PC-9 (cell line): ENCODE measurements at regions not wholly inside any gene's neighbourhood (a gene's known extent, or its start where the extent isn't known, plus 50 kb on each side); places are given as distances from the start of the nearest gene placed in this dataset.

Source experiments
- BruUV-seq: library from RNA; stranded (reverse); fragments of 400-500 nt; replicated peaks from 2 replicates; lab custom pipeline; 2021; lab: Mats Ljungman, UMichigan
- CTCF ChIA-PET: fragments of 300-600 bp; sonication (Branson Sonifier 250); formaldehyde crosslinking; loops from one replicate; lab custom pipeline; 2022; ENCODE audit warnings: antibody characterized with exemption; lab: Charles Lee
- POLR2A ChIA-PET: fragments of 300-600 bp; sonication (Branson Sonifier 250); formaldehyde crosslinking; loops from one replicate; lab custom pipeline; 2022; ENCODE audit warnings: antibody characterized with exemption; ENCODE audit not compliant: unreplicated experiment; lab: Charles Lee
- DNase-seq, 2 experiments: peaks; one replicate each; pipeline versions ENCODE4 v3.0.0 to v3.0.0-alpha.2; 2015 to 2022; ENCODE audit warnings: mixed read lengths in 1 of 2
- H2AFZ ChIP-seq: fragments of 200-600 bp; sonication (generic); 2 replicates; pipeline ENCODE4 v1.8.1; 2017; ENCODE audit warnings: antibody characterized with exemption
- H3F3A ChIP-seq: fragments of 200-600 bp; sonication (generic); 2 replicates; pipeline ENCODE4 v1.8.1; 2017; ENCODE audit warnings: antibody characterized with exemption, mild to moderate bottlenecking, low read depth; ENCODE audit not compliant: insufficient read depth
- H3K27ac ChIP-seq: fragments of 200-600 bp; sonication (generic); 2 replicates; pipeline ENCODE4 v1.6.1; 2016; ENCODE audit warnings: mixed run types
- H3K27me3 ChIP-seq: fragments of 200-600 bp; sonication (generic); 2 replicates; pipeline ENCODE4 v1.6.1; 2016; ENCODE audit warnings: low read depth, mixed run types; ENCODE audit not compliant: insufficient read depth
- H3K36me3 ChIP-seq: fragments of 200-600 bp; sonication (generic); 2 replicates; pipeline ENCODE4 v1.6.1; 2016; ENCODE audit warnings: low read depth, mixed run types
- H3K4me1 ChIP-seq: fragments of 200-600 bp; sonication (generic); replicated peaks from 2 replicates; pipeline ENCODE4 v1.6.1; 2016; ENCODE audit warnings: mixed run types; ENCODE audit not compliant: insufficient read depth
- H3K4me2 ChIP-seq: fragments of 200-600 bp; sonication (generic); 2 replicates; pipeline ENCODE4 v1.6.1; 2017; ENCODE audit warnings: mixed run types
- H3K4me3 ChIP-seq: fragments of 200-600 bp; sonication (generic); 2 replicates; pipeline ENCODE4 v1.6.1; 2016; ENCODE audit warnings: mixed run types
- H3K79me2 ChIP-seq: fragments of 200-600 bp; sonication (generic); 2 replicates; pipeline ENCODE4 v1.6.1; 2017; ENCODE audit warnings: low read depth, mixed run types
- H3K9me2 ChIP-seq: fragments of 200-600 bp; sonication (generic); 2 replicates; pipeline ENCODE4 v1.8.1; 2017; ENCODE audit warnings: mild to moderate bottlenecking; ENCODE audit not compliant: insufficient read depth
- H3K9me3 ChIP-seq: fragments of 200-600 bp; sonication (generic); 2 replicates; pipeline ENCODE4 v1.8.1; 2016; ENCODE audit warnings: low read depth; ENCODE audit not compliant: insufficient read depth
- H4K20me1 ChIP-seq: fragments of 200-600 bp; sonication (generic); 2 replicates; pipeline ENCODE4 v1.8.1; 2017; ENCODE audit not compliant: insufficient read depth
- CTCF ChIP-seq: fragments of 200-600 bp; sonication (generic); conservative IDR thresholded peaks from 2 replicates; pipeline ENCODE4 v1.6.1; 2017; ENCODE audit warnings: mixed run types, antibody characterized with exemption, mild to moderate bottlenecking, moderate library complexity
- EZH2 ChIP-seq: fragments of 200-600 bp; sonication (generic); IDR thresholded peaks from 2 replicates; pipeline ENCODE4 v1.8.0; 2017; ENCODE audit warnings: antibody characterized with exemption, low read depth
- intact Hi-C: fragments of 100-400 bp; cut with micrococcal nuclease; formaldehyde crosslinking; loops from one replicate; pipeline ENCODE4 v1.10.0; 2022; ENCODE audit not compliant: unreplicated experiment

- Histone ChIP-seq H3K79me2 (no peaks in the 10 kb centered on the region), H3K27me3 (no peaks in the 10 kb centered on the region), H3K27ac (peak overlapping the region; percentile 88), H3K9me2 (no peaks in the 10 kb centered on the region; the same call in 1 of the 2 replicates), H3K9me3 (no peaks in the 10 kb centered on the region), H2AFZ (no peak overlapping the region), H3K4me1 (peaks cover 65% of the 10 kb centered on the region), H3K36me3 (no peaks in the 10 kb centered on the region), H4K20me1 (no peaks in the 10 kb centered on the region), H3K4me2 (peak overlapping the region; percentile 65; the same call in 1 of the 2 replicates), H3K4me3 (no peak overlapping the region), H3F3A (peaks cover 56% of the 10 kb centered on the region)
- intact Hi-C loops = no loop called here
- TF ChIP-seq EZH2 = no peak
- no peak for TF ChIP-seq CTCF
- POLR2A ChIA-PET = no interaction called here
- BruUV-seq = no TSS peak
- no peak for DNase-seq
- CTCF ChIA-PET = no interaction called here
Observed at GRCh38 chr1:116310180-116310579, 62.9 kb upstream of the ATP1A1 start.

GRCh38 chr1:116311193-116311592 lies 61.9 kb upstream of the ATP1A1 start:
- Histone ChIP-seq H2AFZ (peak overlapping the region; percentile 23; the same call in 1 of the 2 replicates), H3K4me2 (peak overlapping the region; percentile 65), H3K79me2 (no peaks in the 10 kb centered on the region), H3K9me3 (no peaks in the 10 kb centered on the region), H3F3A (peaks cover 56% of the 10 kb centered on the region), H3K4me3 (no peak overlapping the region), H4K20me1 (no peaks in the 10 kb centered on the region), H3K27me3 (no peaks in the 10 kb centered on the region), H3K36me3 (no peaks in the 10 kb centered on the region), H3K27ac (peak overlapping the region; percentile 88), H3K9me2 (no peaks in the 10 kb centered on the region; the same call in 1 of the 2 replicates), H3K4me1 (peaks cover 65% of the 10 kb centered on the region)
- BruUV-seq = no TSS peak
- ChIA-PET POLR2A (no interaction called here), CTCF (interaction anchor here (1.8 kb wide), 1 partner anchor 48 kb away, joined by 5 read pairs; no protein-coding TSS in a partner anchor)
- intact Hi-C loops = no loop called here
- TF ChIP-seq CTCF = no peak
- no peak for TF ChIP-seq EZH2
- no peak for DNase-seq

- Histone ChIP-seq H3K27ac (peak overlapping the region; percentile 88), H3K4me2 (peak overlapping the region; percentile 65)
- CTCF ChIA-PET = interaction anchor here (1.8 kb wide), 1 partner anchor 47 kb away, joined by 5 read pairs; no protein-coding TSS in a partner anchor
Observed at GRCh38 chr1:116311756-116312680, 61.0 kb upstream of the ATP1A1 start.

More at GRCh38 chr1:116311756-116312680, 61.0 kb upstream of the ATP1A1 start:
- H2AFZ ChIP-seq = peak overlapping the region; percentile 44
- intact Hi-C loops = loop anchor here (1.0 kb wide), 2 partner anchors 18 to 60 kb away; no protein-coding TSS in a partner anchor
- no peaks in the 10 kb centered on the region for H3K79me2 ChIP-seq
- POLR2A ChIA-PET = interaction anchor here (0.6 kb wide), 1 partner anchor 60 kb away, joined by 4 read pairs; no protein-coding TSS in a partner anchor
- H3F3A ChIP-seq = peaks cover 56% of the 10 kb centered on the region
- H3K27me3 ChIP-seq = no peaks in the 10 kb centered on the region
- no peaks in the 10 kb centered on the region for H3K9me3 ChIP-seq
- H3K4me1 ChIP-seq = peaks cover 65% of the 10 kb centered on the region
- BruUV-seq = no TSS peak
- H4K20me1 ChIP-seq = no peaks in the 10 kb centered on the region
- DNase-seq = peak; percentile 65 to 100
- no peaks in the 10 kb centered on the region for H3K36me3 ChIP-seq
- H3K4me3 ChIP-seq = peak overlapping the region; percentile 3; the same call in 1 of the 2 replicates
- H3K9me2 ChIP-seq = no peaks in the 10 kb centered on the region; the same call in 1 of the 2 replicates
- TF ChIP-seq EZH2 (no peak), CTCF (no peak)
